Endothelial cell (in vitro differentiated cells): ENCODE measurements at regions not wholly inside any gene's neighbourhood (a gene's known extent, or its start where the extent isn't known, plus 50 kb on each side); places are given as distances from the start of the nearest gene placed in this dataset.

Source experiments
- DNase-seq: peaks from one replicate; pipeline ENCODE4 v3.0.0; 2021; ENCODE audit warnings: low spot score
- H3K27ac Mint-ChIP-seq: one replicate; pipeline ENCODE4 v1.8.0; 2021; ENCODE audit warnings: mixed read lengths, inconsistent platforms; ENCODE audit not compliant: unreplicated experiment
- H3K27me3 Mint-ChIP-seq: one replicate; pipeline ENCODE4 v1.8.0; 2021; ENCODE audit warnings: mild to moderate bottlenecking, moderate library complexity, mixed read lengths, inconsistent platforms; ENCODE audit not compliant: unreplicated experiment
- H3K36me3 Mint-ChIP-seq: one replicate; pipeline ENCODE4 v1.8.0; 2021; ENCODE audit warnings: mild to moderate bottlenecking, low read depth, mixed read lengths, inconsistent platforms; ENCODE audit not compliant: unreplicated experiment
- H3K4me1 Mint-ChIP-seq: one replicate; pipeline ENCODE4 v1.8.0; 2021; ENCODE audit warnings: mild to moderate bottlenecking, mixed read lengths, inconsistent platforms; ENCODE audit not compliant: unreplicated experiment
- H3K4me3 Mint-ChIP-seq: one replicate; pipeline ENCODE4 v1.8.0; 2021; ENCODE audit warnings: mild to moderate bottlenecking, mixed read lengths, inconsistent platforms; ENCODE audit not compliant: unreplicated experiment
- H3K9me3 Mint-ChIP-seq: one replicate; pipeline ENCODE4 v1.8.0; 2021; ENCODE audit warnings: mixed read lengths, inconsistent platforms; ENCODE audit not compliant: unreplicated experiment
- TF ChIP-seq, protein P1 (sequence below): fragments of 200-600 bp; sonication (generic); IDR thresholded peaks from one replicate; pipeline ENCODE4 v1.5.0; 2021; ENCODE audit warnings: antibody characterized with exemption; ENCODE audit not compliant: unreplicated experiment

GRCh38 chr2:182593394-182593975, 122.6 kb upstream of the DNAJC10 start:
- Mint-ChIP-seq H3K27me3 (no peaks in the 10 kb centered on the region), H3K4me3 (no peak overlapping the region), H3K4me1 (peaks cover 4% of the 10 kb centered on the region), H3K9me3 (no peaks in the 10 kb centered on the region), H3K36me3 (no peaks in the 10 kb centered on the region), H3K27ac (no peak overlapping the region)
- TF ChIP-seq, protein P1, sequence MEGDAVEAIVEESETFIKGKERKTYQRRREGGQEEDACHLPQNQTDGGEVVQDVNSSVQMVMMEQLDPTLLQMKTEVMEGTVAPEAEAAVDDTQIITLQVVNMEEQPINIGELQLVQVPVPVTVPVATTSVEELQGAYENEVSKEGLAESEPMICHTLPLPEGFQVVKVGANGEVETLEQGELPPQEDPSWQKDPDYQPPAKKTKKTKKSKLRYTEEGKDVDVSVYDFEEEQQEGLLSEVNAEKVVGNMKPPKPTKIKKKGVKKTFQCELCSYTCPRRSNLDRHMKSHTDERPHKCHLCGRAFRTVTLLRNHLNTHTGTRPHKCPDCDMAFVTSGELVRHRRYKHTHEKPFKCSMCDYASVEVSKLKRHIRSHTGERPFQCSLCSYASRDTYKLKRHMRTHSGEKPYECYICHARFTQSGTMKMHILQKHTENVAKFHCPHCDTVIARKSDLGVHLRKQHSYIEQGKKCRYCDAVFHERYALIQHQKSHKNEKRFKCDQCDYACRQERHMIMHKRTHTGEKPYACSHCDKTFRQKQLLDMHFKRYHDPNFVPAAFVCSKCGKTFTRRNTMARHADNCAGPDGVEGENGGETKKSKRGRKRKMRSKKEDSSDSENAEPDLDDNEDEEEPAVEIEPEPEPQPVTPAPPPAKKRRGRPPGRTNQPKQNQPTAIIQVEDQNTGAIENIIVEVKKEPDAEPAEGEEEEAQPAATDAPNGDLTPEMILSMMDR, result no peak
- DNase-seq, result no peak

DNA sequence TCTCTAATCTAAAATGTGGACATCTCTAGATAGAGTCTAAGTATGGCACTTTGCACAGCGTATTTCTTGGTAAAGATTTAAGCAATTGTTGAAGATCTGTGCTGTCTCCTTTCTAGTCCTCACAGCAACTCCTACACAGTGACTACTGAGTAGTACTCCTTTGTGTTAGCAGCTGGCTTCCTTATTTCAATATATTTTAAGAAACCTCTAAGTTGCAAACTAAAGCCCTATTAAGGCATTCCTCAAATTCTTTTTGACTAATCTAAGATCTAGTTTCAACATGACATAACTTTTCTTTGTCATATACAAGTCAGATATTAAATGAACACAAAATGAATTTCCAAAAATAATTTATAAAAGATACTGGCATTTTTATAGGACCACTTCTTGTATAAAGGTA, 121.8 kb upstream of the DNAJC10 start:
- Mint-ChIP-seq H3K9me3 (no peaks in the 10 kb centered on the region), H3K27me3 (no peaks in the 10 kb centered on the region), H3K27ac (no peak overlapping the region), H3K4me1 (peaks cover under 1% of the 10 kb centered on the region), H3K4me3 (no peak overlapping the region), H3K36me3 (no peaks in the 10 kb centered on the region)
- TF ChIP-seq, protein P1, result no peak
- no peak for DNase-seq

- Mint-ChIP-seq H3K36me3 (no peaks in the 10 kb centered on the region), H3K9me3 (no peaks in the 10 kb centered on the region), H3K4me1 (no peaks in the 10 kb centered on the region), H3K4me3 (no peak overlapping the region), H3K27me3 (no peaks in the 10 kb centered on the region), H3K27ac (no peak overlapping the region)
- DNase-seq, result no peak
- TF ChIP-seq, protein P1, result no peak
Measured at GRCh38 chr2:182595650-182596049, 120.4 kb upstream of the DNAJC10 start.

GRCh38 chr2:182597570-182598295, 118.3 kb upstream of the DNAJC10 start:
- H3K9me3 Mint-ChIP-seq, result no peaks in the 10 kb centered on the region
- no peak for DNase-seq
- no peaks in the 10 kb centered on the region for H3K27me3 Mint-ChIP-seq
- H3K36me3 Mint-ChIP-seq, result no peaks in the 10 kb centered on the region
- TF ChIP-seq, protein P1, result no peak
- H3K27ac Mint-ChIP-seq, result no peak overlapping the region
- H3K4me3 Mint-ChIP-seq, result no peak overlapping the region
- H3K4me1 Mint-ChIP-seq, result no peaks in the 10 kb centered on the region

GRCh38 chr2:182598626-182599025, 117.4 kb upstream of the DNAJC10 start:
- Mint-ChIP-seq H3K27me3 (no peaks in the 10 kb centered on the region), H3K27ac (no peak overlapping the region), H3K4me1 (no peaks in the 10 kb centered on the region), H3K9me3 (no peaks in the 10 kb centered on the region), H3K4me3 (no peak overlapping the region), H3K36me3 (no peaks in the 10 kb centered on the region)
- no peak for DNase-seq
- TF ChIP-seq, protein P1, result no peak
